ENCODE measurements at regions not wholly inside any gene's neighbourhood (a gene's known extent, or its start where the extent isn't known, plus 50 kb on each side); places are given as distances from the start of the nearest gene placed in this dataset.

DNA sequence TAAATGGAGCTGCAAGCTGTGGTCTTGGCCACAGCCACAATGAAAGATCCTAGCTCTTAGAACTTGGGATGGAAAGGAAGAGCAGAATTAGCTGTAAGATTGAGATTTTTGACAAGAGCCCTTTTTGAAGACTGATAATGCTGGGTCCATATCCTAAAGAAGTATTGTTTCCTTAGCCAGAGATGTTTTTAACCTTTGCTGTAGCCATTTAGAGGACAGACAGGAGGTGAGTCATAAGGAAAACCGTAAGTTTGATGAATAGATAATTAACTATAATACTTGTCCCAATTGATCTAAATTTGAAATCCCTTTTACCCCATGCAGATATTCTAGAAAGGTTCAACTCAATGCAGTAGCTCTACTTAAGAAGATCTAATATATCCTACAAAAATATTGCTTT lies 213.7 kb downstream of the HTR1B start:
- no peak for TF ChIP-seq CTCF (IDR thresholded peaks at IDR 0.05; ENCODE audit: insufficient read depth, low read length)
- TF ChIP-seq POLR2AphosphoS5 (IDR thresholded peaks at IDR 0.05; ENCODE audit: low read depth), result no peak

Data from HL-60 (cell line).